Right atrium auricular region (tissue), 2 donors: ENCODE measurements at regions not wholly inside any gene's neighbourhood (a gene's known extent, or its start where the extent isn't known, plus 50 kb on each side); places are given as distances from the start of the nearest gene placed in this dataset.

Source experiments
- DNase-seq: peaks from one replicate; pipeline ENCODE4 v3.0.0-alpha.2; 2019; ENCODE audit warnings: low spot score
- H3K27ac ChIP-seq, 2 donors: fragments of 200-600 bp; sonication (generic); 1 replicate in 1 of 2; 2 replicates in 1 of 2; pipeline ENCODE4 v1.5.1; 2016 to 2019
- H3K27me3 ChIP-seq, 2 donors: fragments of 200-600 bp; sonication (generic); one replicate each; pipeline versions ENCODE4 v1.5.1 to v1.6.0; 2017 to 2019
- H3K36me3 ChIP-seq: fragments of 200-600 bp; sonication (generic); one replicate; pipeline ENCODE4 v1.5.1; 2016
- H3K4me1 ChIP-seq, 2 donors: fragments of 200-600 bp; sonication (generic); one replicate each; pipeline versions ENCODE4 v1.5.1 to v1.6.0; 2017 to 2019
- H3K4me3 ChIP-seq, 2 donors: fragments of 200-600 bp; sonication (generic); 1 replicate in 1 of 2; 2 replicates in 1 of 2; pipeline ENCODE4 v1.5.1; 2017 to 2019; ENCODE audit warnings: mild to moderate bottlenecking in 1 of 2, moderate library complexity in 1 of 2
- H3K9me3 ChIP-seq, 2 donors: fragments of 200-600 bp; sonication (generic); one replicate each; pipeline ENCODE4 v1.5.1; 2019
- CTCF ChIP-seq, 2 donors: fragments of 200-600 bp; sonication (generic); IDR thresholded peaks; one replicate each; pipeline ENCODE4 v1.5.1; 2019; ENCODE audit warnings: antibody characterized with exemption in 2 of 2

GRCh38 chr7:46507560-46507959 is 586.5 kb upstream of the IGFBP3 start:
- no peak for TF ChIP-seq CTCF (IDR thresholded peaks at IDR 0.05)
- H3K27me3 ChIP-seq: no peaks in the 10 kb centered on the region
- H3K4me3 ChIP-seq: no peak overlapping the region
- no peaks in the 10 kb centered on the region for H3K36me3 ChIP-seq
- no peak for DNase-seq
- H3K27ac ChIP-seq: no peak overlapping the region
- H3K9me3 ChIP-seq: peaks cover 0 to 23% of the 10 kb centered on the region in 2 donors
- no peaks in the 10 kb centered on the region for H3K4me1 ChIP-seq

GRCh38 chr7:46494441-46494840 is 573.4 kb upstream of the IGFBP3 start:
- TF ChIP-seq CTCF (IDR thresholded peaks at IDR 0.05): no peak
- Histone ChIP-seq H3K27me3 (no peaks in the 10 kb centered on the region), H3K4me1 (no peaks in the 10 kb centered on the region), H3K36me3 (no peaks in the 10 kb centered on the region), H3K27ac (no peak overlapping the region), H3K9me3 (peaks cover 0 to 7% of the 10 kb centered on the region in 2 donors), H3K4me3 (no peak overlapping the region)
- no peak for DNase-seq

- no peaks in the 10 kb centered on the region for H3K36me3 ChIP-seq
- no peak for TF ChIP-seq CTCF (IDR thresholded peaks at IDR 0.05)
- no peak for DNase-seq
- H3K4me3 ChIP-seq: no peak overlapping the region
- no peaks in the 10 kb centered on the region for H3K27me3 ChIP-seq
- H3K4me1 ChIP-seq: no peaks in the 10 kb centered on the region
- no peak overlapping the region for H3K27ac ChIP-seq
- H3K9me3 ChIP-seq: peaks cover 0 to 6% of the 10 kb centered on the region in 2 donors
Observed at GRCh38 chr7:46494028-46494427, 573.0 kb upstream of the IGFBP3 start.

GRCh38 chr7:46493196-46493595 is 572.1 kb upstream of the IGFBP3 start:
- Histone ChIP-seq H3K4me1 (peaks cover 0 to 4% of the 10 kb centered on the region in 2 donors), H3K27ac (no peak overlapping the region), H3K27me3 (no peaks in the 10 kb centered on the region), H3K9me3 (no peaks in the 10 kb centered on the region), H3K4me3 (no peak overlapping the region), H3K36me3 (no peaks in the 10 kb centered on the region)
- no peak for DNase-seq
- no peak for TF ChIP-seq CTCF (IDR thresholded peaks at IDR 0.05)

- Histone ChIP-seq H3K4me3 (no peak overlapping the region), H3K4me1 (peaks cover 0 to 8% of the 10 kb centered on the region in 2 donors), H3K27ac (no peak overlapping the region), H3K27me3 (no peaks in the 10 kb centered on the region), H3K9me3 (no peaks in the 10 kb centered on the region), H3K36me3 (no peaks in the 10 kb centered on the region)
- DNase-seq: no peak
- no peak for TF ChIP-seq CTCF (IDR thresholded peaks at IDR 0.05)
Observed at GRCh38 chr7:46492466-46492865, 571.4 kb upstream of the IGFBP3 start.

GRCh38 chr7:46490406-46490805 is 569.3 kb upstream of the IGFBP3 start:
- no peaks in the 10 kb centered on the region for H3K9me3 ChIP-seq
- TF ChIP-seq CTCF (IDR thresholded peaks at IDR 0.05): no peak
- peaks cover 0 to 8% of the 10 kb centered on the region in 2 donors for H3K4me1 ChIP-seq
- no peak overlapping the region for H3K4me3 ChIP-seq
- no peaks in the 10 kb centered on the region for H3K36me3 ChIP-seq
- no peaks in the 10 kb centered on the region for H3K27me3 ChIP-seq
- DNase-seq: no peak
- H3K27ac ChIP-seq: no peak overlapping the region
